Breast epithelium (tissue), 3 donors: ENCODE measurements at regions not wholly inside any gene's neighbourhood (a gene's known extent, or its start where the extent isn't known, plus 50 kb on each side); places are given as distances from the start of the nearest gene placed in this dataset.

ENCODE experiments used
- CTCF ChIP-seq, 3 donors: fragments of 450-650 bp; IDR thresholded peaks; one replicate each; pipeline ENCODE4 v1.5.1; 2016 to 2017; ENCODE audit warnings: antibody characterized with exemption in 3 of 3, mild to moderate bottlenecking in 3 of 3, moderate library complexity in 3 of 3
- POLR2A ChIP-seq: fragments of 450-650 bp; IDR thresholded peaks from one replicate; pipeline ENCODE4 v1.6.1; 2016; ENCODE audit warnings: antibody characterized with exemption, mild to moderate bottlenecking, moderate library complexity

DNA sequence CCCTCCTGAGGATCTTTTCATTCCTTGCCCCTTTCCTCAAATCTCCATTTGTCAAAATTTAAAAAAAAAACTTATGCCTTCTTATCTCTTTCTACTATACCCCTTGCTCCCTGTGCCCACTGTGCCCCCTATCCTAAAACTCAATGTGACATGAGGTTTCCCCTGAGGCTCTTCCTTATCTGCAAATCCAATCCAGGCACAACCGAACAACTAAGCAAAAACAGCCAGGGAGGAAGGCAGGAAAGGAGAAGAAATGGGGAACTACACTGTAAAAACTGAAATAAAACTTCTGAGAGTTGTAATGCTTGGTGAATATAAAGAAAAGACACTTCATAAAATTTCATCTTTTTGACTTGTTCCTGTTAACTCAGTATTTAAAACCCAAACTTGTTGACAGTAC is 54.2 kb downstream of the CRPPA start:
- TF ChIP-seq CTCF (IDR thresholded peaks at IDR 0.05) (no peak), POLR2A (no peak)
